22Rv1 (cell line): ENCODE measurements at regions not wholly inside any gene's neighbourhood (a gene's known extent, or its start where the extent isn't known, plus 50 kb on each side); places are given as distances from the start of the nearest gene placed in this dataset.

Source experiments
- H3K27ac ChIP-seq: fragments of 450-650 bp; 2 replicates; pipeline ENCODE4 v1.5.1; 2017
- CTCF ChIP-seq: fragments of 450-650 bp; IDR thresholded peaks from 2 replicates; pipeline ENCODE4 v1.5.1; 2017; ENCODE audit warnings: mild to moderate bottlenecking
- ZFX ChIP-seq: fragments of 450-650 bp; IDR thresholded peaks from 2 replicates; pipeline ENCODE4 v1.6.1; 2017; ENCODE audit warnings: antibody characterized with exemption, borderline replicate concordance

- H3K27ac ChIP-seq, result no peak overlapping the region
- TF ChIP-seq CTCF (no peak), ZFX (no peak)
Measured at GRCh38 chr4:158068068-158068467, 104.8 kb downstream of the GASK1B start.

DNA sequence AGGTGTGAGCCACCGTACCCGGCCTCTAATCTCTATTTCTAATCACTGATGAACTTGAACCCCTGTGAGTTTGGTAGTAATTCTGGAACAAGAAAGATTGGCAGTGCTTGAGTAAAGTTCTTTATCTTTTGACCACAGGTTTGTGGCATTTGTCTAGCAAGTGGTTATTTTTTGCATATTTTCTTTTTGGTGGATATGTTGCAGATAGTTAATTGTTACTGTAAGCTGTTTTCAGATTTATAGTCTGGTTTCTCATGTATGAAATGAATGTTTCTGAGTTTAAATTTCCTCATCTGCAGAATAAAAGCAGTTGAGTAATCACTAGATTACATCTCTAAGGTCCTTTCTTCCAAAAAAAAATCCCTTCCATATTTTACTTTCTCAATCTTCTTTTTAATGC is 105.2 kb downstream of the GASK1B start:
- no peak for TF ChIP-seq CTCF
- H3K27ac ChIP-seq, result no peak overlapping the region

DNA sequence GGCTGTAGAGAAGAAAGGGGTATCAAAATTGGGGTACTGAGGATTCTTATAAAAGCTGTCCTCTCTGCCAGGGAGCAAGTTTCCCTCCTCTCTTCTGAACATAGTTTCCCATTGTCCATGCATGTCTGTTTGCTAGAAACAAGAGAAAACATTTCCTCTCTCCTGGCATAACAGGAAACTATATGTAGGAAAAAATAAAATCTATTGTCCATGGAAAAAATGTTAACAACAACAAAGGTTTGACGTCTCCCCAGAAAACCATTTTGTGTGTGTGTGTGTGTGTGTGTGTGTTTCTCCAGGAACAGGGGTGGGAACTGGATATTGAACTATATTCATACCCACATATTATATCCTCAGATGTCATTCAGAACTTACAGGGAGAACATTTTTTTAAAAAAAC is 107.2 kb downstream of the GASK1B start:
- TF ChIP-seq ZFX (no peak), CTCF (no peak)
- H3K27ac ChIP-seq, result no peak overlapping the region

- no peak for TF ChIP-seq CTCF
- no peak for TF ChIP-seq ZFX
- no peak overlapping the region for H3K27ac ChIP-seq
Measured at GRCh38 chr4:158065176-158065575, 107.6 kb downstream of the GASK1B start.

GRCh38 chr4:158056689-158057245 is 116.1 kb downstream of the GASK1B start:
- TF ChIP-seq ZFX, result no peak
- no peak for TF ChIP-seq CTCF
- H3K27ac ChIP-seq, result no peak overlapping the region

GRCh38 chr4:158055668-158056067 is 117.2 kb downstream of the GASK1B start:
- no peak overlapping the region for H3K27ac ChIP-seq
- no peak for TF ChIP-seq ZFX
- no peak for TF ChIP-seq CTCF

DNA sequence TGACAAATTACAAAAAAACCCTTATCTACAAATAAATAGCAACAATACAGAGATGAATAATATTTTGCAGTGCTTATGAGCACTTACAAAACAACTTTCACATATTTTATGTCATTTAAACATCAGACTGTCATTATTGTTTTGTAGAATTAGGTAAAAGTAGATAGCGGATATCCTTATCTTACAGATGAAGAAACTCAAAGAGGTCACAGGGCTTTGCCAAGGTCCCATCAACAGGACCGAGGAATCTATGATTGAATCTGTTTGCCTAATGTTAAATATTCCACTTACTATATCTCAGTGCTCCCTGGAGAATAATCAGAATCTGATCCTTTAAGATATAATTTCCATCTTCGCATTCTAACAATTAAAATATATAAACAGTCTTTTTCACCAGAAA is 119.0 kb downstream of the GASK1B start:
- H3K27ac ChIP-seq, result no peak overlapping the region
- TF ChIP-seq CTCF (no peak), ZFX (no peak)
